Inferior parietal cortex (tissue), 1 donor: ENCODE measurements at regions not wholly inside any gene's neighbourhood (a gene's known extent, or its start where the extent isn't known, plus 50 kb on each side); places are given as distances from the start of the nearest gene placed in this dataset.

Source experiments
- DNase-seq: peaks from one replicate; pipeline ENCODE4 v3.0.0-alpha.2; 2016; ENCODE audit errors: extremely low spot score

- DNase-seq: no peak
These were observed 641.6 kb downstream of the NSUN3 start for GRCh38 chr3:94704467-94704866.

- no peak for DNase-seq
These were observed 646.5 kb downstream of the NSUN3 start for GRCh38 chr3:94709249-94709902.

- no peak for DNase-seq
These were observed 651.3 kb downstream of the NSUN3 start for GRCh38 chr3:94714194-94714593.

GRCh38 chr3:94716326-94717018, 653.6 kb downstream of the NSUN3 start:
- no peak for DNase-seq

- DNase-seq: no peak
These were observed 671.3 kb downstream of the NSUN3 start for GRCh38 chr3:94734206-94734605.

- no peak for DNase-seq
These were observed 672.5 kb downstream of the NSUN3 start for GRCh38 chr3:94735354-94735753.

GRCh38 chr3:94737116-94737515, 674.3 kb downstream of the NSUN3 start:
- no peak for DNase-seq

GRCh38 chr3:94739420-94739819, 676.6 kb downstream of the NSUN3 start:
- no peak for DNase-seq

- DNase-seq: no peak
These were observed 695.9 kb downstream of the NSUN3 start for GRCh38 chr3:94758751-94759150.

GRCh38 chr3:94772402-94772801, 709.5 kb downstream of the NSUN3 start:
- no peak for DNase-seq

- DNase-seq: no peak
These were observed 712.9 kb downstream of the NSUN3 start for GRCh38 chr3:94775746-94776145.

- DNase-seq: no peak
These were observed 713.6 kb downstream of the NSUN3 start for GRCh38 chr3:94776401-94776915.

- no peak for DNase-seq
These were observed 715.4 kb downstream of the NSUN3 start for GRCh38 chr3:94778289-94778688.

GRCh38 chr3:94778814-94779494, 716.1 kb downstream of the NSUN3 start:
- no peak for DNase-seq

GRCh38 chr3:94779699-94780098, 716.8 kb downstream of the NSUN3 start:
- DNase-seq: no peak

GRCh38 chr3:94784274-94784673, 721.4 kb downstream of the NSUN3 start:
- DNase-seq: no peak

- DNase-seq: no peak
These were observed 724.2 kb downstream of the NSUN3 start for GRCh38 chr3:94787066-94787465.

GRCh38 chr3:94787734-94788270, 724.9 kb downstream of the NSUN3 start:
- DNase-seq: no peak

GRCh38 chr3:94794563-94794962, 731.7 kb downstream of the NSUN3 start:
- no peak for DNase-seq

- DNase-seq: no peak
These were observed 736.7 kb downstream of the NSUN3 start for GRCh38 chr3:94799420-94800060.

- DNase-seq: no peak
These were observed 749.0 kb downstream of the NSUN3 start for GRCh38 chr3:94811836-94812235.

- DNase-seq: no peak
These were observed 758.4 kb downstream of the NSUN3 start for GRCh38 chr3:94821241-94821640.
